ENCODE measurements at regions not wholly inside any gene's neighbourhood (a gene's known extent, or its start where the extent isn't known, plus 50 kb on each side); places are given as distances from the start of the nearest gene placed in this dataset.

DNA sequence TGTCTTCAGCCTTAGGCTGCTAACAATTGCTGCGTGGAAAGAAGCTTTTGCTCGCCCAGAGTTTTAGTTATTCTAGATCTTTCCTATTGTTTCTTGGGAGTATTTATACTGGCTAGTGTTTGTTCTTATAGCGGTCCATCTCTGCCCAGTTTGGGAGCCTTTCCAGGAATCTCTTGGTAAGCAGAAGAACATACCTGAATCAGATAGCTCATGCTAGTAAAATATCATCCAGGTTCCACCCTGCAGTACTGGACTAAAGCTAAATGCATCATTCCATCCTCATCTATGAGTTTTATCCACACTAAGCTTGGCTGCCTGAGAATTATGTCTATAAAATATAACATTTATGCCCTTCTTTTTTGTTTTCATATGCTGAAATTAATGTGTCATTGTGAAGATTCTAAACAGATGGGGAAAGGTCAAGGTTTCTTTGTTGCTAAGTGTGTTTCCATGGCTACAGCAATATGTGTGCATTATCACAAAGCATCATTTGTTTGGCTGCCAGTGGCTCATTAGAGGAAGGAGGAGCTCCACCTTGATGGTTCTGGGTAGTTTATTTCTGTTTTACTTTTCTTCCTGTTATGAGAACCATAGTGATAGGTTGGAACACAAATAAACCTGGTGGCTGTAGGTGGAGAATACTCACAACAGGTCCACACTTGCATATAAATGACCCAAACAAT, 182.8 kb downstream of the PIK3C3 start:
- no peak for DNase-seq

DNA sequence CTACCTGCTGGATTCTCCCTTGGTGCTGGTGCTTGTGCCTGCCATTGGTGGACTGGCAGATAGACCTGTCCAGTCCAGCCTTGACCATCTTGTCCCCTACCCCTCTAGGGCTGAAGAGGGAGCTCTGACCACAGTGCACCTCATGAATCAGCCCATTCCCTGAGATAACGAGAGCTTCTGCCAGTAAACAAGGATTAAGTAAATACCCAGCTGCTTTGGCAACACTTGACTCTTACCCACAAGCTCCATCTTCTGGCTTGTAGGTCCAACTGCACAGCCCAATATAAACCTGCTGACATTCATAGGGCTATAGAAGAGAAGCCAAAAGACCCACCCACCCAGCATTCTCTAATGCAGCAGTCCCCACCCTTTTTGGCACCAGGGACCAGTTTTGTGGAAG, 186.4 kb downstream of the PIK3C3 start:
- no peak for DNase-seq

DNA sequence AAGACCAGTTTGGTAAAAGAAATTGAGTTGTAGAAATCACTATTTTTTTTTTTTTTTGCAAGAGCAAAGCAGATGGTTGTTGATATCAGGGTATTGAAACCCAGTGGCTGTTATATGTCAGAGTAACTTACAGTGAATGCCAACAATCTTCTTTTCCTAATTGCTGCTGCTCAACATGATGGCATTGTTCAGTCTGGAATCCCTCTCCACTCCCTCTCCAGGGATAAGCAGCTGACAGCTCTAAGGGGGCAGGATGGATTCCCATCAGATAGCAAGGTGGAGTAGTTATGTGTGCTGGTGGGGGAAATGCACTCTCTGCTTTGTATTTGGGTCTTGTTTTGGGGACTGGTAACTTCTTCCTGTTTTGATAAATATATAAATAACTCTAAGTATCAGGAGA, 200.0 kb downstream of the PIK3C3 start:
- DNase-seq, result no peak

DNA sequence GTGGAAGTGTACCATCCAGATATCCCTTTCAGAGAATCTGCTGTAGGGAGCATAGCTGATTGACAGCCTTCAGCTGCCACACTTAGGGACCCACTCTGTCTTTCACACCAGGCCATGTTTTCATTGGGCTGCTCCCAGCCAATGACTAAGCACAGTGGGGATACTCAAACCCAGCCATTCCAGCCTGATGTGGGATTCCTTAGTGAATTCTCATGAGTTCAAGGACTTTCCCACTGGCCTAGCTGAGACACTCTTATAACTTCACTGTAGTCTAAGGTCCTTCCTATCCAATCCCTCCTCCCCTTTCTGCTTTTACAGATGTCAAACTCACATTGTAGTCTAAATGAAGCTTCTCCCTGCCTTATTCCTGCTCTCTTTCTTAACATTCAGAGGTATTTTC, 201.2 kb downstream of the PIK3C3 start:
- DNase-seq, result no peak

DNA sequence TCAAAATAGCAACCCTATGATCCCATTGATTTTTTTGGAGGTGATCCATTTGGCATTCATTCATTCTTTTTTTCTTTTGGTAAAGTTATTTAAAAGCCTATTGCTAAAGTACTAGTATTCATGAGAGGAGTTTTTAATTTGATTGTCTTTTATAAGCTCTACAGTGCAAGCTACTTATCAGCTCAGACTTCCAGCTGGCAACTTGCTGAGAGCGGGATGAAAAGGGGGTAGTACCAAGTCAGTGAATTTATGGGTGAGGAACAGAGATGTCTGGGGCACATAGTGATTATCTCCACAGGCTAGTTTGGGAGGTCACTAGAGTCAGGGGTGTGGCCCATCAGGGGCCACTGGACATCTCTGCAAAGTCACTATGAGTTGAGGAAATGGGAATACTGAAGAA, 202.4 kb downstream of the PIK3C3 start:
- DNase-seq, result no peak

DNA sequence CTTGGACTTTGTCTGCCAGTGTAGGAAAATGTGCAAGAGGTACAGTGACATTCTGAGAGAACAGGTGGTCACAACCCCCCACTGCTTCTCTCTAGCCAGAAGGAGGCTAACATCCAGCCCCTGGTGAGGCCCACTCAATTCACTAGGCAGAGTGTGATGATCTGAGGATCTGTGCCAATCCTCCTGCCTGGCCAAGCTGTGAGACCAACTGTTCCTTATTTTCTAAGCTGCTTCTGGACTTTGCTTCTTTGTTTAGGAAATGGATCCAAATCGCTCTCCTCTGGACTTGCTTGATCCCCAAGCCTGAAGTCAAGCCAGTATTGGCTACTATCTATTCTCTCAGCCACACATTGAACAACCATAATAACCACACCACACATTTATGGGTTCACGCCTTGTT, 202.8 kb downstream of the PIK3C3 start:
- DNase-seq, result no peak

DNA sequence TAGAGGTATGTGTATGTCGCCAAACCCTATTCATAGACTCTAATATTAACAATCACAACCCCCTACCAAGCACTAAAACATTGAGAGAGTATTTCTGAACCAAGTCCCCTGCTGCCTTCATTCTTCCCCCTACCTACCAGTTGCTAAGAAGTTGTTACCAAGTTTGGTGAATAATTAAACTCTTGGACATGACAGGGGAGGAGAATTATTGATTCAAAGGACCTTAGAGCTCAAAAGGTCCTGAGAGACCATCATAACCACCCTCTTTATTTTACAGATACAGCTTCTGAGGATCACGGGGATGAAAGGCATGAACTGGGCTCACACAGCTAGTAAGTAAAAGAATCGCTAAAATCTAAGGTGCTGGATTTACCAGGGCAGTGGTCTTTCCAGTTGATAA, 204.1 kb downstream of the PIK3C3 start:
- DNase-seq, result no peak

DNA sequence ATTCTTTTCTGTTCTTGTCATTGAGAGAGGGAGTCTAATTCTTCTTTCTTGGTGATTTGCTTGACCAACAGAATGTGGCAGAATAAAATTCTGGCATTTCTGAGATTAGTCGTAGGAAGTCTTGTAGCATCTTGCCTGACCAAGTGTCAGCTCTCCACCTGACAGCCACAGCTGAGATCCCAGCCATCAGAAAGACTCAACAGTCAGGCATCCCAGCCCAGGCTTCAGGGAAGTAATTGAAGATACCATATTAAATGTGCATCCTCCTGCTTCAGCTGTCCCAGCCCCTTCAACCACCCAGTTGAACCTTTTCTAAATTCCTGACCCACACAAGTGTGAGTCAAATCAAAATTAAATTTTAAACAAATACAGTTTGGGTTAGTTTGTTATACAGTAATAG, 208.3 kb downstream of the PIK3C3 start:
- DNase-seq, result no peak

DNA sequence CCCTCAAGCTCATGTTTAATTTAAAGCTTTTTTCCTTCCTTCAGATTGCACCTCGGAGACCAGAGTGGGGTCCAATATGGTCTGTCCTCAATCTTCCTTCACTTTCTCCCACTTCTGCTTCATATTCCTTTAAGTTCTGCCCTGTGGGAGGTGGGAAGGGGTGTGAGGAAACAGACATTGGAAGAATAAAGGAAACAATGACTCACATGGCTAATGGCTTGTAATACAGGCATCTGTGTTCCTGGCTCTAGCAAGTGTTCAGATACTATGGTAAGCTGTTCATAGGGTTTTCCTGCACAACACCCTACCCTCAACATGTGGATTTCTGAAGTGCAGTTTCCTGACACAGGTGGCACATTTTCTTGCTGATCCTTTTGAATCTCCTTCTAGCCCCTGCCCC, 209.5 kb downstream of the PIK3C3 start:
- no peak for DNase-seq

DNA sequence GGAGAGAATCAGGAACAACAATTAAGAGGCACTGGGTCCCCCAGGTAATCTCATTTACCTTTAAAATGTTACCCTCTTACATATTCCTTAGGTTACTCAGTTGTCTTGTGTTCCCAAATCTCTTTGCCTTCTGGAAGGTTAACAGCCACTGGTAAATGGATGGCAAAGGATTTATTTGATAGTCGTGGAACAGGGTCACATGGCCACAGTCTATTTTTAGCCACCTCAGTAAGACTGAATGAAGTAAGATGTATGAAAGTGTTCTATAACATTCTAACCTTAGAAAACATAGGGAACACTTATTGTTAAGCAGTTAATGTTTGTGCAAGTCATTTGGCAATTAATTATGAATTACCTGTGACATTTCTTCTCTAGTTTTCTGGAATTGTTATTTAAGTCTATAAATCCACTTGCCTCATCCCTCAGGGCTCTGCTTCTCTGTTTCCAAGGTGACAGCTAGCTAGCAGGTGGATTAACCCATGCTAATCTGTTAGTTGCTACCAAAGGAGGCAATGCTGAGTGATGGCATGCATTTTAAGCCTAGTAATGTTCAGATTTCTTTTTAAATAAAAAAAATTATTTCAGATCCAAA, 211.0 kb downstream of the PIK3C3 start:
- DNase-seq, result no peak

DNA sequence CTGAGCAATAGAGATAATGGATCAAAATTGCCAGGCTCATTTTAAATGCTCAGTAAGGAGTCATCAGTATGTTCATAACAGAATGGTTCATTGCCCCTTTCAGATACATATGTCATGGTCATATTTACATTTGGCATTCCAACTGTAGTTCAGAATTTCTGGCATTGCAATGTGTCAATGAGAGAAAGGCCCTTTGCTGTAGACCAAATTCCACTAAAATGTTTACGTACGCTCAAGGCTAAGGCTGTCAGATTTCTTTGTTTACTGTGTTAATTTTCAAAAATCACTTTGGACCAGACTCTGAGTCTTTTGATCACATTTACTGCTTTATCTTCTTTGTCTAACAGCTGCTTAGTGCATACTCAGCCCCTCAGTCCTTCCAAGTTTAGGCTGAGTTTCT, 213.5 kb downstream of the PIK3C3 start:
- no peak for DNase-seq

DNA sequence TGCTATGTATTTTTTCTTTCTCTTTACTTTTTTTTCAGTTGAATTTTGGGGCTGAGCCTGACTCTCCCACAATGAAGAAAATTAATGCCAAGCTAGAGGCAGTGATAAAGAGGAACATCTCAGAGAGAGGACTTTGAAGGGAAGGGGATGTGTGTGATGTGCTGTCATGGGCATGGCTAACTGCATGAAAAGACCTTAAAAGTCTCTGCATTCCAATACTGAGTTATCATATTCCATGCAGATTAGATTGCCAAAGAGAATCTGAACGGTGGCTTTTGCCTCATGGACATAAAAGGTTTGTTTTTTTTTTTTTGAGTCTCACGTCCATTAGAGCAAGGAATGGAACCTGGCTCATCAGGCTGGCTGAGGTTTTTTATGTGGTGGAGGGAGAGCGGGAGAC, 213.9 kb downstream of the PIK3C3 start:
- DNase-seq, result no peak

DNA sequence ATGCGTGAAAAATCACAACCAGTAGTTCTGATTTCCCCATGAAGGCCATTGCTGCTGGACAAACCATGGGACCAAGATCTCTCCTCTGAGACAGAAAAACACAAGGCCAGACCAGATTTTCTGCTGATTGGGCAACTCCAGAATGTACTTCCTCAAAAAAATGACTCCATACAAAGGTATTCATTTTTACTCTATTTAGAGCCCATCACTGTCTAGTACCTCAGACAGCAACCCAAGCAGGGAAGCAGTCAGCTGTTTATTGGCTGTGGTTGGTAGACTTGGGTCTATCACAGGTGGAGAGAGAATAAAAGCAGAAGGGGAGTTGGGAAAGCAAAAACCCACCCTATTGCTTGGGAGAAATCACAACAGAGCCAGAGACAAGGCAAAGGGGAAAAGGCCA, 219.9 kb downstream of the PIK3C3 start:
- no peak for DNase-seq

DNA sequence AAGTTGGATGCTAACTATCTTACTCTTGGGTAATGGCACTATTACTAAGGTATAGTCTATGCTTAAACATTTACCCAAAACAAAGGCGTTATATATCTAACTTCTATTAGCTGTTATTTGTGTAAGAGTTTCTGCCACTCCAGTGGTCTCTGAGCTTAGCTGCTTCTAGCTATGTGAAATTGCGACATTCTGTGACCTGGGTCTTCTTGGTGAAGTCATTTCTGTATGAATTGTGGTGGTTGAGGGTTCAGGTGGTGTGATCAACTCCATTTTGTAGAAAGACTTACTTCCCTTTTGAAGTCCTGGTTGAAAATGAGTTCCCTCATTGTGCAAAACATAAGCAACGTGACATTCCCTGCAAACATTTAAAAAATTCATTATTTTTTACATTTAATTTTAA, 221.6 kb downstream of the PIK3C3 start:
- no peak for DNase-seq

DNA sequence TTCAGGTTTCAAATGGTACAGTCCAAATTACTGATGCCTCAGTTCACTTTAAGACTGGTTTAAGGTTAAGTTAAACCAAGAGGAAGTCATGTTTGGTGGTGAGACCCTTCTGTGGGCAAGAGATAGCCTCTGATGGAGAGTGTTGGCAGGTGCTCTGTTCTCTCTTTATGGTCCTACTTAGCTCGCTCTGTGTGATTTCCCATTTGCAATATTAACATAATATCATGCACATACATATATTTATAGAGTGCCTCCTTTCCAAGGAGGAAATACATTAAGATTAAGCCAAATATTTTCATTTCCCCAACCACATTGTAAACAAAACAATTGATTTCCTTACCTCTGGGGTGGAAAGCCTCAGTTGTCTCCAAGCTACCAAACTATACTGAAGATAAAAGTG, 222.4 kb downstream of the PIK3C3 start:
- DNase-seq, result no peak

DNA sequence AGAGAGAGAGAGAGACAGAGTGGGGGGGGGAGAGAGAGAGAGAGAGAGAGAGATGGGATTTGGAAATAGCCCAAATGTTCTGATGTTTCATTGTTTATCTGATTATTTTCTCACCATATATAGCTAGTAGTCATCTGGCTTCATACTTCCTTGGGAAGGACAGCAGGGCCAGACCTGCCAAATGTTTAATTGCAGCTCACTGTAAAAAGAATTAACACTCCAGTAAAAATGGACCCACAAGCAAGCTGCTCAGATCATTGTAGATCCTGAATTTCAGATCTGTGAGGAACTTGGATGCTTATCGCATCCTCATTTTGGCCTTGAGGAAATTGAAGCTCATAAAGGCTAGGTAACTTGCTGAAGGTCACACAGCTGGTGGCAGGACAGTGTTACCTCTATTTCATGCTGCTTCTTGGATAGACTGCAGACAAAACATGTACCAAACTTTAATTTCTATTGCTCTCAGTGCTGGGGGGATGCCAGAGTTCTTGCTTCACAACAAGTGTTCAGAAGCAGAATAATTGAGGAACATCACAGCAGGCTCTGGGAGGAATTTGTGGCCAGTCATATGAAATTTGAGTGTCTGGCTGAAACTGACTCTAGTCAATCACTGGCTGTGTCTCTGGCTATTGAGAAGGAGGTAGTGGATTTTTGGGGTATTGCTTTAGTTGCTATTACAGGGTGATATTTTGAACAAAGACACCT, 223.5 kb downstream of the PIK3C3 start:
- DNase-seq, result no peak

DNA sequence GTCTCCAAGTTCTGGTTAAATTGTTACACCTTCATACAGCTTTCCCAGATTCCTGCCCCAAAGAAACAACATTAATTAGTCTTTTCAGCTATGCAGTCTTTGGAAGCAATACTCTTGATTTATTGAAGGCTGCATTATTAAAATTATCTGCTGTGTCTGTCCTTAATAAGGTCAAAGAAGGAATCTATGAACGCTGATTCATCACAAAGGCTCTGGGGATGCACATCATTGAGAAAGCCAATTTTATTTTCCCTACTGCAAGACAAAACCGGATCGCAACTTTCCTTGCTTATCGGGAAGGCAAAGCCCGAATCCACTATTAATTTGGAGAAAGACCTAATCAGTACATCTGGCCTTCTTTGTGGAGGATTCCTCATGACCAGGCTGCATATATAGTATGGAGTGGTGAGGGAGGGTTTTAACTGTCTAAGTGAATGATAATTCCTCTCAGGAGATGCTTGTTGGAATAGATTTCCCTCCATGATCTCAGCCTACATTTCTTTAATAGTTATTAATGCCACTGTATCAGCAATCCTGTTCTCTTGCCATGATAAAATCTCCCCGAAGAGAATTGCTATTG, 224.6 kb downstream of the PIK3C3 start:
- DNase-seq, result no peak

DNA sequence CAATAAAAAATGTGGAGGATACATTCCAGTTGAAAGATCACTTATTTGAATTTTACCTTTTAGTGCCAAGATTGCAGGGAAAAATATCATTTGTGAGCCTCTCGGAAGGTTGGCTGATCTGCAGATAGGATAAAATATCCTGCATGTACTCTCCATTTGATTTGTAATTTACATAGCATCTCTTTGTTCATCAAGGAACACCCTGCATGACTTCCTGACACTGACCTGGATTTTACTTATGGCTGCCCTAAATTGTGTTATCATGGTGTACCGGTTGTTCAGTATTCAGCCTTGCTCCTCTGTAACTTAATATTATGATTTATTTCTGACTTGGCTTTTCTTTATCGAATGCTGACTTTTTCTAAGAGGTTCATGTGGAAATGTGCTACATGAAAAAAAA, 226.4 kb downstream of the PIK3C3 start:
- no peak for DNase-seq

DNA sequence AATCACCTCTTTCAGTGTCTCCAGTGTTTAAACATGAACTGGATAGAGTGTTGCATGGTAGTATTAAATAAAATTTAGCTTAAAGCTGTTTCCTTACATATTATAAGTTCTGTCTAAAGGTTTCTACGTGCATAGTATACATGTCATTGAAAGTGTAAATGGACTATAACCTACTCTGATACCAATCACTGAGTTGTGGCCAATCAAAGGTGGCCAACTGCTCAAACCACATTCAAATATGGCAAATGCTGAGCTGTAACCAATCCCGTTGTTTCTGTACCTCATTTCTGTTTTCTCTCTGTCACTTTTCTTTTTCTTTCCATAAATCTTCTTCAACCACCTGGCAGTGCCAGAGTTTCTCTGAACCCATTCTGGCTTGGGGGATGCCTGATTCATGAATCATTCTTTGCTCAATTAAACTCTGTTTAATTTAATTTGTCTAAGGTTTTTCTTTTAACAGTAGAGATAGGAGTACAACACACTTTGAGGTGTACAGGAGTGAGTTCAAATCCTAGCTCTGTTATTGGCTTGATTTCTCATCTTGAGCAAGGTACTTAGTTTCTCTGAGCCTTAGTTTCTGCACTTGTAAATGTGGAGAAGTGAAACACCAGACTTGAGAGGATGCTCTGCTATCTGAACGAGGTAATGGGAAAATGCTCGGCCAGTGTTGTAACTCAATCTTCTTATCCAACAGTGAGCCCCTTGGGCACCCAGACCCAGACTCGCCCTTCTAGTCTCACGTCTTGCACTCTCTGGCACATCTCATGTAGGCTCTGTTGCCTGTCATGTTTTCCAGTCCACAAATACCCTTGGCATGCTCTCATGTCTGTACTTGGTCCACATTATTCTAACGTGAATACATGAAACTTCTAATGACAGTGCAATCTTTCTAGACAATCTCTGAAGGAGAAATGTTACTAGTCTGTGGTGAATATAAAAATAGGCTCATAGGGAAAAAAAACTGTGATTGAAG, 228.0 kb downstream of the PIK3C3 start:
- DNase-seq, result no peak

DNA sequence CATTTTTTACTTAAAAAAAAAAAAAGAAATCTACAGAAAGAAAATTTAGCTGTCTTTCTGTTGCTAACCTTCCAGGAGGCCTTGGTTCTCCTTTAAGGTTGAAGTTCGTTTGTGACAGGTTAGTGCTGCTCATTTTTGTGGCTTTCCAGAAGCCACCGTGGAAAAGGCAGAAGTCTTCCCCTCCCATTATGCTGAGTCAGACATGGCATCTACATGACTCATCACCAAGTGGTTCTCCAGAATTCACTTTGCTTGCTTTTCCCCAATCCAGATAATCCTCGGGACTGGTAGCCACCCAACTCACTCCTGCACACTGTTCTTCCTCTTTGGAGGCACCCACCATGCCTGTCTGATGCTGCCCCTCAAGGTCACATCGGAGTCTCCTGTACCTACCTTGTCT, 228.7 kb downstream of the PIK3C3 start:
- no peak for DNase-seq

DNA sequence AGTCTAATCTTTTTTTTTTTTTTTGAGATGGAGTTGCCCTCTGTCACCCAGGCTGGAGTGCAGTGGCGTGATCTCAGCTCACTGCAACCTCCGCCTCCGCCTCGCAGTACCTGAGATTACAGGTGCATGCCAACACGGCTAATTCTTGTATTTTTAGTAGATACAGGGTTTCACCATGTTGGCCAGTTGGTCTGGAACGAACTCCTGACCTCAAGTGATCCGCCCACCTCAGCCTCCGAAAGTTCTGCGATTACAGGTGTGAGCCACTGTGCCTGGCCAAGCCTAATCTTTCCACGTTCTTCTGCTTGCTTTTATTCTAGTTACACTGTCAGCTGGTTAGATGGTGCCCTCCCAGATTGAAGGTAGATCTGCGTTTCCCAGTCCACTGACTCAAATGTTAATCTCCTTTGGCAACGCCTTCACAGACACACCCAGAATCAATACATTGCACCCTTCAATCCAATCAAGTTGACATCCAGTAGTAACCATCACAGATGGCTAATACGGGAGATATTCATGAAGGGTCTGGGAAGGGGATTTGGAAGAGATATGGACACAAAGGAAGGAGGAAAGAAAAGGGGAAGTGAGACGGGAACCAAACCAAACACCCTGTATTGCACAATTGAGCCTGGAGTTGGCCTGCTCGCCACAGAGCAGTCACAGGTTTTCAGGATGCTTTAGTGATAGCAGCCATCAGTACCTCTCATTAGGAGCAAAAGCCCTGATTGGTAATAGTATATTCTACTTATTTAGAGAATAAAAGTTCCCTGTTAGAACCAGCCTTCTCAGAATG, 229.8 kb downstream of the PIK3C3 start:
- DNase-seq, result no peak

DNA sequence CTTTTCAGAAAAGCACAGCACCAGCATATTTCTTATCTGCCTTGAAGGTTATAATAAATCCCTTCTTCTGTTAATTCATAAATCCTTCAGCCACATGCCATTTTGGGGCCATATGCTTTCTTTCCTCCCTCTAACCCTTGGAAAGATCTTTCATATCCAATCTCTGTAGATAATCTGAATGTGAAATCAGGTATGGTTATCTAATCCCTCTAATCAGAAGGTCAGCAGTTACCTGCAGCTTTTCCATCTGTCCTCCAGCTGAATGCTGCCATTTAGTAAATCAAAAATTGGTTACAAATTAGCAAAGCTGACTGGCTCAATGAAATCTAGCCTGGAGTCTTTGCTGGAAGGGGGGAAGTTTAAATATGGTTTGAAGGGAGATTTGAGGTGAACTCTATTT, 230.5 kb downstream of the PIK3C3 start:
- no peak for DNase-seq
